Stimulated activated CD4-positive, alpha-beta T cell treated with anti-CD3 and anti-CD28 coated beads, Interleukin-15, amount 100 ng/mL, for 48 hours (primary cell): ENCODE measurements at regions not wholly inside any gene's neighbourhood (a gene's known extent, or its start where the extent isn't known, plus 50 kb on each side); places are given as distances from the start of the nearest gene placed in this dataset.

ENCODE experiments used
- DNase-seq, 2 donors: peaks; one replicate each; pipeline ENCODE4 v3.0.0-alpha.2; 2020; ENCODE audit warnings: low read depth in 2 of 2

GRCh38 chr6:40268166-40268565 is 319.0 kb downstream of the LRFN2 start:
- no peak for DNase-seq

GRCh38 chr6:40265615-40266014 is 321.5 kb downstream of the LRFN2 start:
- DNase-seq: no peak

GRCh38 chr6:40263970-40264369 is 323.2 kb downstream of the LRFN2 start:
- DNase-seq: no peak

GRCh38 chr6:40262363-40262762 is 324.8 kb downstream of the LRFN2 start:
- no peak for DNase-seq

GRCh38 chr6:40258531-40258930 is 324.3 kb upstream of the MOCS1 start:
- DNase-seq: no peak

GRCh38 chr6:40256831-40257230 is 322.6 kb upstream of the MOCS1 start:
- DNase-seq: no peak

GRCh38 chr6:40256224-40256623 is 322.0 kb upstream of the MOCS1 start:
- DNase-seq: no peak

- DNase-seq: no peak
Observed at GRCh38 chr6:40253420-40253819, 319.2 kb upstream of the MOCS1 start.

GRCh38 chr6:40252531-40253258 is 318.4 kb upstream of the MOCS1 start:
- DNase-seq: no peak

- no peak for DNase-seq
Observed at GRCh38 chr6:40251637-40252300, 317.5 kb upstream of the MOCS1 start.

- no peak for DNase-seq
Observed at GRCh38 chr6:40249935-40250334, 315.7 kb upstream of the MOCS1 start.

GRCh38 chr6:40247516-40248115 is 313.4 kb upstream of the MOCS1 start:
- no peak for DNase-seq

- no peak for DNase-seq
Observed at GRCh38 chr6:40244699-40245098, 310.4 kb upstream of the MOCS1 start.

GRCh38 chr6:40232698-40233097 is 298.4 kb upstream of the MOCS1 start:
- no peak for DNase-seq

GRCh38 chr6:40227735-40228134 is 293.5 kb upstream of the MOCS1 start:
- no peak for DNase-seq

- DNase-seq: no peak
Observed at GRCh38 chr6:40222354-40222753, 288.1 kb upstream of the MOCS1 start.

- DNase-seq: no peak
Observed at GRCh38 chr6:40219799-40220198, 285.5 kb upstream of the MOCS1 start.

- DNase-seq: no peak
Observed at GRCh38 chr6:40210628-40211056, 276.4 kb upstream of the MOCS1 start.

GRCh38 chr6:40205801-40206200 is 271.5 kb upstream of the MOCS1 start:
- DNase-seq: no peak

GRCh38 chr6:40205004-40205403 is 270.7 kb upstream of the MOCS1 start:
- DNase-seq: no peak

- no peak for DNase-seq
Observed at GRCh38 chr6:40197371-40197770, 263.1 kb upstream of the MOCS1 start.

- no peak for DNase-seq
Observed at GRCh38 chr6:40196135-40196518, 261.9 kb upstream of the MOCS1 start.
